ENCODE measurements at regions not wholly inside any gene's neighbourhood (a gene's known extent, or its start where the extent isn't known, plus 50 kb on each side); places are given as distances from the start of the nearest gene placed in this dataset.
"Not testable (repeated sequence)": the region's sequence is repeated elsewhere in the genome, so short reads cannot be mapped to it uniquely, and the experiment has no call there.

- intact Hi-C loops (cut with micrococcal nuclease), result no loop called here
- no peak for ATAC-seq
- no peak for DNase-seq
These were observed 498.5 kb upstream of the GRM7 start for GRCh38 chr3:6362406-6362805.

- no peak for DNase-seq
- intact Hi-C loops (cut with micrococcal nuclease), result no loop called here
These were observed 493.7 kb upstream of the GRM7 start for GRCh38 chr3:6367171-6367570.

GRCh38 chr3:6392123-6392522 lies 468.8 kb upstream of the GRM7 start:
- DNase-seq (no peak), ATAC-seq (no peak)
- intact Hi-C loops (cut with micrococcal nuclease), result no loop called here

More at GRCh38 chr3:6367171-6367570, 493.7 kb upstream of the GRM7 start:
- no peak for ATAC-seq

GRCh38 chr3:6394944-6395343 lies 466.0 kb upstream of the GRM7 start:
- intact Hi-C loops (cut with micrococcal nuclease), result no loop called here
- no peak for ATAC-seq

GRCh38 chr3:6396631-6397030 lies 464.3 kb upstream of the GRM7 start:
- no peak for DNase-seq
- intact Hi-C loops (cut with micrococcal nuclease), result no loop called here
- ATAC-seq, result no peak

More at GRCh38 chr3:6394944-6395343, 466.0 kb upstream of the GRM7 start:
- DNase-seq, result no peak

GRCh38 chr3:6402666-6403065 lies 458.2 kb upstream of the GRM7 start:
- DNase-seq; ATAC-seq; intact Hi-C loops (cut with micrococcal nuclease): not testable (repeated sequence)

GRCh38 chr3:6406923-6407322 lies 454.0 kb upstream of the GRM7 start:
- ATAC-seq; intact Hi-C loops (cut with micrococcal nuclease): not testable (repeated sequence)

GRCh38 chr3:6416049-6416661 lies 444.8 kb upstream of the GRM7 start:
- intact Hi-C loops (cut with micrococcal nuclease), result no loop called here
- ATAC-seq (no peak), DNase-seq (no peak)

More at GRCh38 chr3:6406923-6407322, 454.0 kb upstream of the GRM7 start:
- not testable (repeated sequence) for DNase-seq

GRCh38 chr3:6417174-6417573 lies 443.7 kb upstream of the GRM7 start:
- ATAC-seq, result no peak
- intact Hi-C loops (cut with micrococcal nuclease), result no loop called here
- DNase-seq, result no peak

- DNase-seq (no peak), ATAC-seq (no peak)
- intact Hi-C loops (cut with micrococcal nuclease), result no loop called here
These were observed 442.4 kb upstream of the GRM7 start for GRCh38 chr3:6418485-6418884.

- intact Hi-C loops (cut with micrococcal nuclease), result no loop called here
- DNase-seq, result no peak
- ATAC-seq, result no peak
These were observed 439.1 kb upstream of the GRM7 start for GRCh38 chr3:6421666-6422445.

- DNase-seq (no peak), ATAC-seq (no peak)
- intact Hi-C loops (cut with micrococcal nuclease), result no loop called here
These were observed 435.6 kb upstream of the GRM7 start for GRCh38 chr3:6425289-6425820.

GRCh38 chr3:6428276-6428675 lies 432.6 kb upstream of the GRM7 start:
- intact Hi-C loops (cut with micrococcal nuclease); DNase-seq; ATAC-seq: not testable (repeated sequence)

- ATAC-seq, result no peak
- intact Hi-C loops (cut with micrococcal nuclease), result no loop called here
- DNase-seq, result no peak
These were observed 425.0 kb upstream of the GRM7 start for GRCh38 chr3:6435951-6436350.

GRCh38 chr3:6437631-6438030 lies 423.3 kb upstream of the GRM7 start:
- intact Hi-C loops (cut with micrococcal nuclease), result no loop called here
- no peak for DNase-seq
- ATAC-seq, result no peak

- intact Hi-C loops (cut with micrococcal nuclease), result no loop called here
- ATAC-seq, result no peak
- DNase-seq, result no peak
These were observed 422.9 kb upstream of the GRM7 start for GRCh38 chr3:6438031-6438430.

GRCh38 chr3:6439226-6439625 lies 421.7 kb upstream of the GRM7 start:
- intact Hi-C loops (cut with micrococcal nuclease), result no loop called here
- no peak for ATAC-seq

GRCh38 chr3:6439824-6440223 lies 421.1 kb upstream of the GRM7 start:
- intact Hi-C loops (cut with micrococcal nuclease), result no loop called here
- ATAC-seq (no peak), DNase-seq (no peak)

More at GRCh38 chr3:6439226-6439625, 421.7 kb upstream of the GRM7 start:
- no peak for DNase-seq

GRCh38 chr3:6444888-6445658 lies 415.8 kb upstream of the GRM7 start:
- DNase-seq (no peak), ATAC-seq (no peak)
- intact Hi-C loops (cut with micrococcal nuclease), result no loop called here

Data from left ventricle myocardium superior (tissue), 1 donor.